ENCODE measurements at regions not wholly inside any gene's neighbourhood (a gene's known extent, or its start where the extent isn't known, plus 50 kb on each side); places are given as distances from the start of the nearest gene placed in this dataset.

GRCh38 chr1:229817936-229818335 lies 191.9 kb downstream of the URB2 start:
- TF ChIP-seq ZFX (IDR thresholded peaks at IDR 0.05) (no peak), CTCF (conservative IDR thresholded peaks at IDR 0.05) (no peak)
- no peak overlapping the region for H3K27ac ChIP-seq

- no peak for TF ChIP-seq CTCF (conservative IDR thresholded peaks at IDR 0.05)
- TF ChIP-seq ZFX (IDR thresholded peaks at IDR 0.05): no peak
- no peak overlapping the region for H3K27ac ChIP-seq
These were observed 193.0 kb downstream of the URB2 start for GRCh38 chr1:229819091-229819490.

GRCh38 chr1:229822026-229822425 lies 196.0 kb downstream of the URB2 start:
- no peak overlapping the region for H3K27ac ChIP-seq
- TF ChIP-seq CTCF (conservative IDR thresholded peaks at IDR 0.05): no peak
- TF ChIP-seq ZFX (IDR thresholded peaks at IDR 0.05): no peak

DNA sequence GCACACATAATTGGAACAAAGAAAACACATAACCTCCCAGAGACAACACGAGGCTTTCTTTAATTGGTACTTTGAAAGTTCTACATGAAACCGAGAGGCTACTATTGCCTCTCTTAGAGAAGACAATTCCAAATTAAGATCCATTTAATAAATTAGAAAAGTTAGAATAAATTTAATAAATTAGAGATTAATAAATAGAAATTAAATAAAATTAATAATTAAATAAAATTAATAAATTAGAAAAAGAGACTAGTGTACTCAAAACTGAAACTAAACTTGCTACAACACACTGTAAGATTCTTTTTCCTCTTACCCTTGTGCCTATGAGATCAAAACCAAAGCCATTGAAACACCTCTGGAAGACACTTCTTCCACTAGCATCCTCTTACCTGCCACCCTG lies 199.0 kb downstream of the URB2 start:
- TF ChIP-seq ZFX (IDR thresholded peaks at IDR 0.05) (no peak), CTCF (conservative IDR thresholded peaks at IDR 0.05) (no peak)

DNA sequence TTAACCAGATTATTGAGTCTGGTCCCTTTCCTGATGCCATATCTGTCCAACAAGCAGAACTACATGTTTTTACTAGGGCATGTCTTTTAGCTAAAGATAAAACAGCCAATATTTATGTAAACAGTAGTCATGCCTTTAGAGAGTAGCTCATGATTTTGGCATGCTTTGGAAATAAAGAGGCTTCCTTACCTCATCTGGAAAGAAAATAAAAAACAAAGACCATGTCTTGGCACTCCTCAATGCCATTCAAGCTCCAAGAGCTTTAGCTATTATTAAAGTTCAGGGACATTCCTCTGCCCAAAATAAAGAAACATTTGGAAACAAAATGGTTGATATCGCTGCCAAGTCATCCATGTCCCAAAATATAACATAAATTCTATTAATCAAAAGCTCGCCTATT lies 202.4 kb downstream of the URB2 start:
- TF ChIP-seq ZFX (IDR thresholded peaks at IDR 0.05) (no peak), CTCF (conservative IDR thresholded peaks at IDR 0.05) (no peak)

More for the DNA sequence above, 199.0 kb downstream of the URB2 start:
- no peak overlapping the region for H3K27ac ChIP-seq

GRCh38 chr1:229832695-229833094 lies 206.6 kb downstream of the URB2 start:
- no peak overlapping the region for H3K27ac ChIP-seq
- TF ChIP-seq CTCF (conservative IDR thresholded peaks at IDR 0.05) (no peak), ZFX (IDR thresholded peaks at IDR 0.05) (no peak)

More for the DNA sequence above, 202.4 kb downstream of the URB2 start:
- no peak overlapping the region for H3K27ac ChIP-seq

- no peak overlapping the region for H3K27ac ChIP-seq
- TF ChIP-seq CTCF (conservative IDR thresholded peaks at IDR 0.05) (no peak), ZFX (IDR thresholded peaks at IDR 0.05) (no peak)
These were observed 208.2 kb downstream of the URB2 start for GRCh38 chr1:229834230-229834629.
